ENCODE measurements at regions not wholly inside any gene's neighbourhood (a gene's known extent, or its start where the extent isn't known, plus 50 kb on each side); places are given as distances from the start of the nearest gene placed in this dataset.

GRCh38 chr1:55831759-55832158, 616.6 kb upstream of the USP24 start:
- H3K4me3 ChIP-seq (ENCODE audit: insufficient read length, low read depth): no peak overlapping the region
- no peaks in the 10 kb centered on the region for H3K4me1 ChIP-seq (ENCODE audit: insufficient read depth, insufficient read length)
- no peaks in the 10 kb centered on the region for H3K9me3 ChIP-seq (ENCODE audit: insufficient read depth, low read length)
- no peaks in the 10 kb centered on the region for H3K36me3 ChIP-seq (ENCODE audit: insufficient read depth, insufficient read length, low read length)
- TF ChIP-seq YY1 (IDR thresholded peaks at IDR 0.05; ENCODE audit: insufficient read depth, insufficient read length) (no peak), ZNF274 (IDR thresholded peaks at IDR 0.05; ENCODE audit: low read depth, low read length) (no peak), SUZ12 (IDR thresholded peaks at IDR 0.05; ENCODE audit: extremely low read depth, insufficient read depth, insufficient read length) (no peak)
- DNase-seq (ENCODE audit: low read depth, low spot score): no peak
- no peaks in the 10 kb centered on the region for H3K27me3 ChIP-seq (ENCODE audit: insufficient read depth, insufficient read length)
- H3K9ac ChIP-seq (ENCODE audit: insufficient read length, low read depth): no peak overlapping the region

DNA sequence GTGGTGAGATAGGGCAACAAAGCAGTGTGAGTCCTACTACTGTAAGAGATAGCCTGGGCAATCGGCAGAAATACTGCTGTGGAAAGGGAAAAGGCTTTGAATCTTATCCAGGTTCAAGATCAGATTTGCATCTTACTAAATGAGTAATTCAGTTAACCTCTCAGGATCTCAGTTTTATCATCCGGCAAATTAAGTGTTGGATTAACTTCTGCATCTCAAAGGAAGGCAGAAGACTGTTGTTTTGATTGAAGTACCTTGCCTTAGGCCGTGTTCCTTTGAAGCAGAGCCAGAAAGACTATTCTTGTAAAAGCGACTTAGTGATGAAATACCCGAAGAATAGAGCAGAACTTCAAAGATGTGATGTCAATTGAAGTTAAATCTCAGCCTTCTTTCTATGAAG, 612.9 kb upstream of the USP24 start:
- H3K4me1 ChIP-seq (ENCODE audit: insufficient read depth, insufficient read length): no peaks in the 10 kb centered on the region
- no peak overlapping the region for H3K4me3 ChIP-seq (ENCODE audit: insufficient read length, low read depth)
- no peaks in the 10 kb centered on the region for H3K27me3 ChIP-seq (ENCODE audit: insufficient read depth, insufficient read length)
- H3K9me3 ChIP-seq (ENCODE audit: insufficient read depth, low read length): no peaks in the 10 kb centered on the region
- no peaks in the 10 kb centered on the region for H3K36me3 ChIP-seq (ENCODE audit: insufficient read depth, insufficient read length, low read length)
- no peak for DNase-seq (ENCODE audit: low read depth, low spot score)
- no peak for TF ChIP-seq SUZ12 (IDR thresholded peaks at IDR 0.05; ENCODE audit: extremely low read depth, insufficient read depth, insufficient read length)
- no peak for TF ChIP-seq YY1 (IDR thresholded peaks at IDR 0.05; ENCODE audit: insufficient read depth, insufficient read length)
- no peak for TF ChIP-seq ZNF274 (IDR thresholded peaks at IDR 0.05; ENCODE audit: low read depth, low read length)
- H3K9ac ChIP-seq (ENCODE audit: insufficient read length, low read depth): no peak overlapping the region

- H3K9ac ChIP-seq (ENCODE audit: insufficient read length, low read depth): no peak overlapping the region
- no peaks in the 10 kb centered on the region for H3K36me3 ChIP-seq (ENCODE audit: insufficient read depth, insufficient read length, low read length)
- H3K4me3 ChIP-seq (ENCODE audit: insufficient read length, low read depth): no peak overlapping the region
- H3K9me3 ChIP-seq (ENCODE audit: insufficient read depth, low read length): no peaks in the 10 kb centered on the region
- H3K4me1 ChIP-seq (ENCODE audit: insufficient read depth, insufficient read length): no peaks in the 10 kb centered on the region
- TF ChIP-seq YY1 (IDR thresholded peaks at IDR 0.05; ENCODE audit: insufficient read depth, insufficient read length) (no peak), SUZ12 (IDR thresholded peaks at IDR 0.05; ENCODE audit: extremely low read depth, insufficient read depth, insufficient read length) (no peak), ZNF274 (IDR thresholded peaks at IDR 0.05; ENCODE audit: low read depth, low read length) (no peak)
- H3K27me3 ChIP-seq (ENCODE audit: insufficient read depth, insufficient read length): no peaks in the 10 kb centered on the region
- DNase-seq (ENCODE audit: low read depth, low spot score): no peak
Observed at GRCh38 chr1:55827350-55827749, 612.2 kb upstream of the USP24 start.

DNA sequence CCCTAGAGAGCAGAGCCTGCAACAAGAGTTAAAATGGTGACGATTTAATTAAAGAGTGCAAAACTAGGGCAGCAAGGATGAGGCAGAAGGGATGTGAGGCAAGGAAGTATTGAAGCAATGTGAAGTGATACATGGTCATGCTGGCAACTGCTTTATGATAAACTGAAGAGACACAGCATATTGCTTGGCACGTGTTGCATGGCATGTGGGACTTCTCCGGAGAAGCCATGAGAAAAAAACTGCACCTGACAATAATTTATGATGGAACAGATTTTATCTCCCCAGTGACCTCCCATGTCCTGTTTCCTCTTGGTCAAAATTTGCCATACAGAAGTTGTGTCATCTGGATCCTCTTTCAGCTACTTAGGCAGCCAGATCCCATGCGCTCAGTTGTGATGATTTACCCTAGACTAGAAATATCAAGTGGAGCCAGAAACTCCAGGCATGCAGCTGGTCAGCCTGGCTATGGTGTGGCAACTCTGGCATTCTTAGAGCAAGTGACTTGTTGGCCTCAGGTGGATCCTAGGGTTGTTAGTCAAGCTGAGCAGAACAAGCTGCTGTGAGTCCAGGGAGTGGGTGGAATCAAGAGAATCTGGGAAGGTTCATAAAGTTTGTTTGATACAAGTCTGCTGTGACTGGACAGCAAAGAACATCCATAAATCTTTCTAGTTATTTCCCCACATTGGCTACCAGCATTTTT, 611.4 kb upstream of the USP24 start:
- no peak for DNase-seq (ENCODE audit: low read depth, low spot score)
- no peaks in the 10 kb centered on the region for H3K9me3 ChIP-seq (ENCODE audit: insufficient read depth, low read length)
- no peaks in the 10 kb centered on the region for H3K4me1 ChIP-seq (ENCODE audit: insufficient read depth, insufficient read length)
- no peak for TF ChIP-seq YY1 (IDR thresholded peaks at IDR 0.05; ENCODE audit: insufficient read depth, insufficient read length)
- TF ChIP-seq SUZ12 (IDR thresholded peaks at IDR 0.05; ENCODE audit: extremely low read depth, insufficient read depth, insufficient read length): no peak
- TF ChIP-seq ZNF274 (IDR thresholded peaks at IDR 0.05; ENCODE audit: low read depth, low read length): no peak
- no peak overlapping the region for H3K4me3 ChIP-seq (ENCODE audit: insufficient read length, low read depth)
- no peaks in the 10 kb centered on the region for H3K27me3 ChIP-seq (ENCODE audit: insufficient read depth, insufficient read length)
- no peaks in the 10 kb centered on the region for H3K36me3 ChIP-seq (ENCODE audit: insufficient read depth, insufficient read length, low read length)
- H3K9ac ChIP-seq (ENCODE audit: insufficient read length, low read depth): no peak overlapping the region

DNA sequence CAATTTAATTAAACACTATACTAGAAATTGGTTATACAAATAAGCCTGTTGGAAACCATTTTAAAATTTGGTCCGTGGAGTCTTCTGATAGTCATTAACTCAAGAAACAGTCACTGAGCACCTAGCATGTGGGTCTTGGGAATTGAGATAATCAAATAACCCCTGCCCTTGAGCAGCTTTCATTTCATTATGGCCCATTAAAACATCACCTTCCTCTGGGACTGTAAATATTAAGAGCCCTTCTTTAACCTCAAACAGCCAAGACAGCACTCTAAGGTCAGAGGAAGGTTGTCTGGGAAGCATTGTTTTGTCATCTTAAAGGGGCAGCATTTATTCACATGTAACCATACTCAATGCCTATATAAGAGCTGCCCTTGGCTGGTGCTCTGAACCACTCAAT, 610.3 kb upstream of the USP24 start:
- no peak overlapping the region for H3K4me3 ChIP-seq (ENCODE audit: insufficient read length, low read depth)
- no peaks in the 10 kb centered on the region for H3K36me3 ChIP-seq (ENCODE audit: insufficient read depth, insufficient read length, low read length)
- H3K9me3 ChIP-seq (ENCODE audit: insufficient read depth, low read length): no peaks in the 10 kb centered on the region
- TF ChIP-seq YY1 (IDR thresholded peaks at IDR 0.05; ENCODE audit: insufficient read depth, insufficient read length) (no peak), ZNF274 (IDR thresholded peaks at IDR 0.05; ENCODE audit: low read depth, low read length) (no peak), SUZ12 (IDR thresholded peaks at IDR 0.05; ENCODE audit: extremely low read depth, insufficient read depth, insufficient read length) (no peak)
- no peaks in the 10 kb centered on the region for H3K4me1 ChIP-seq (ENCODE audit: insufficient read depth, insufficient read length)
- no peak overlapping the region for H3K9ac ChIP-seq (ENCODE audit: insufficient read length, low read depth)
- no peak for DNase-seq (ENCODE audit: low read depth, low spot score)
- no peaks in the 10 kb centered on the region for H3K27me3 ChIP-seq (ENCODE audit: insufficient read depth, insufficient read length)

DNA sequence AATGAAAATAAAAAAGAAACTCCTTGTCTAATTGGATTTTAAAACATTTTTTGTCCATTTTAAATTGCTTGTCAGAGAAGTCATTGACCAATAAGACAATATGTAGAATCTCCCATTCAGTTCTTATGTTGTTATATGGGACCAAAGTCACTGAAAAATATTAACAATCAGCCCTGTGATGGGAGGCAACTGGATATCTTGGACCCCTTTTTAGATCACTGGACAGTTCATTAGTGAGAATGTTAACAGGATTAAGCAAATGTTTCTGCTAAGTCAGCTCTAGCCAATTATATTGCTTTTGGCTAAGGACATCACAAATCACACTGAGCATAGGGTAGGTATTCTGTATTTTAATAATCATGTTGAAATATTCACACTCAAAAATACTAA, 609.1 kb upstream of the USP24 start:
- TF ChIP-seq ZNF274 (IDR thresholded peaks at IDR 0.05; ENCODE audit: low read depth, low read length): no peak
- no peak for TF ChIP-seq SUZ12 (IDR thresholded peaks at IDR 0.05; ENCODE audit: extremely low read depth, insufficient read depth, insufficient read length)
- no peak for TF ChIP-seq YY1 (IDR thresholded peaks at IDR 0.05; ENCODE audit: insufficient read depth, insufficient read length)

GRCh38 chr1:55823541-55824250, 608.5 kb upstream of the USP24 start:
- TF ChIP-seq SUZ12 (IDR thresholded peaks at IDR 0.05; ENCODE audit: extremely low read depth, insufficient read depth, insufficient read length) (no peak), ZNF274 (IDR thresholded peaks at IDR 0.05; ENCODE audit: low read depth, low read length) (no peak), YY1 (IDR thresholded peaks at IDR 0.05; ENCODE audit: insufficient read depth, insufficient read length) (no peak)

More for the DNA sequence above, 609.1 kb upstream of the USP24 start:
- Histone ChIP-seq H3K27me3 (ENCODE audit: insufficient read depth, insufficient read length) (no peaks in the 10 kb centered on the region), H3K4me1 (ENCODE audit: insufficient read depth, insufficient read length) (no peaks in the 10 kb centered on the region), H3K36me3 (ENCODE audit: insufficient read depth, insufficient read length, low read length) (no peaks in the 10 kb centered on the region), H3K9me3 (ENCODE audit: insufficient read depth, low read length) (no peaks in the 10 kb centered on the region), H3K9ac (ENCODE audit: insufficient read length, low read depth) (no peak overlapping the region), H3K4me3 (ENCODE audit: insufficient read length, low read depth) (no peak overlapping the region)
- no peak for DNase-seq (ENCODE audit: low read depth, low spot score)

More at GRCh38 chr1:55823541-55824250, 608.5 kb upstream of the USP24 start:
- Histone ChIP-seq H3K4me3 (ENCODE audit: insufficient read length, low read depth) (no peak overlapping the region), H3K9me3 (ENCODE audit: insufficient read depth, low read length) (no peaks in the 10 kb centered on the region), H3K36me3 (ENCODE audit: insufficient read depth, insufficient read length, low read length) (no peaks in the 10 kb centered on the region), H3K4me1 (ENCODE audit: insufficient read depth, insufficient read length) (no peaks in the 10 kb centered on the region), H3K27me3 (ENCODE audit: insufficient read depth, insufficient read length) (no peaks in the 10 kb centered on the region), H3K9ac (ENCODE audit: insufficient read length, low read depth) (no peak overlapping the region)
- DNase-seq (ENCODE audit: low read depth, low spot score): no peak

Data from NT2/D1 (cell line).